ENCODE measurements at regions not wholly inside any gene's neighbourhood (a gene's known extent, or its start where the extent isn't known, plus 50 kb on each side); places are given as distances from the start of the nearest gene placed in this dataset.

DNA sequence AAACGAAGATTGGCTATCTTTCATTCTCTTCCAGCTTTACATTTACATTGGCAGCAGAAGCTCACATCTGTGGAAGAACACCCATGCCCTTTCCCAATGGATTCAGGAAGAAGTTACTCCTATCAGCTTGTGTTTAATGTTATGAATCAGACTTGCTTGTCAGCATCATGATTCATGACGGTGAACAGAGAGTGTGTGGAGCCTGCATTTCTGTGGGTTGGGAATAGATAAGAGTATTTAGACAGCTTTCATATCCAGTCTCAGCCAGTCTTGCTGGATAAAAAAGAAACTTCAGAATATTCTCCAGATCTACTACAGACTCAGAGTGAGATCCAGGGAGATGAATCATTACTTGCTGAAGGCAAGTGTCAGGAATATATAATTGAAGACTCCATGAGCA, 812.9 kb upstream of the ZNF608 start:
- no peak for DNase-seq (ENCODE audit: low spot score)

DNA sequence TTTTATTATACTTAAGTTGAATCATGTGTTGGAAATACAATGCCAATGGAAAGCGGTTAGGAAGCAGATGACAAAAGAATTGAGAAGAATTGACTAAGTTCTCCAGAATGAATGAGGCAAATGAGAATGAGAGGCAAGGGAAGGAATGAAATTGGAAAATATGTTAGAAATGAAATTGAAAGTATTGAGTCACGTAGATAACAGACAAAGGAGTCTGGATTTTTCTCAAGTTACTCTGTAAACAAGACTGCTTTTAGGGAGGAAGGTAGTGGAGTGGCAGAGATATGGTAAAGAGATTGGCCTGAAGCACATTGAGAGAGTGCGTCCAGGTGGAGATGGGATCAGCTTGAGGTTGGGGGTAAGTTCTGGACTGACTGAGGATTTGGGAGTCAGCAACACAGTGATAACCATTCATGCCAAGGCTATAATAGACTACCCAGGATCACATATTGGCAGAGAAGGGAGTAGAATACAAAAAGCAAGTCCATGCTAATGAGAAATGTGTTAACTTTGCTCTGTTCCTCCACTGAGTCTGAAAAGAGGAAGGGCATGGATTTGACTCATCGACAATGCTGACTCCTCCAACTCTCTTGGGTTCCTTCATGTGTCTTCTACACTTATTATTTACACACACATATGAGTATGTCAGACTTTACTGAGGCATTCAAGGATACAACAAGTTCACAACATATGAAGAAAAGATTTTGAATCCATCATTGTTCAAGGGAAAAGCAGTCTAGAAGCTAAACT, 814.2 kb upstream of the ZNF608 start:
- DNase-seq (ENCODE audit: low spot score) = no peak

DNA sequence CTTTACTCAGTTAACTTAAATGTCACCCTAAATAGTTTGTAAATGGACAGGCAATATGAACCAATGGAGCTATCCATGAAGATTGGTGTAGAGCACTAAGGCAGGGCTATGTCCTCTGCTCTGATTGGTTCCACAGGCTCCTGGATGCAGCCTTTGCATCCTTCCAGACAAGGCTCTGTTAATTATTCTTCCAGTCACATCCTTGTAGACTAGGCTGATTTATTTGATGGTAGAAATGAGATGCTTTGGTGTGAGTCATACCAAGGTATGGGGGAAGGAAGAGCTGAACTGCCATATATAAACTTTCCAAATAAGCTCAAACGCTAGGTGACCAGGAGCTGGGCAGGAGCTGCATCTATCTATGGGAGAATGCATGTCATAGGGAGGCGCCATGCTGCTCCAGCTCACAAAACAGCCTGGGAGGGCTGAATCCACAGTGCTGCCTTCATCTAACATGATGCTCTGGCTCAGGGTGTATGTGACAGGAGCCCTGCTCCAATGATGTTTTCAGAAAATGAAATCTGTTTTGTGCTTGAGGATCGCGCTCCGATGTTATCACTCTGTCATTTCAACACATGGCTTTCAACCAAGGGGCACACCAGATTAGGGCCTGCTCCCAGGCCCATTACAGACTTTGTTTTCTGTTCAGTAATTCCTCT, 818.0 kb upstream of the ZNF608 start:
- no peak for DNase-seq (ENCODE audit: low spot score)

GRCh38 chr5:125574491-125575044, 828.1 kb upstream of the ZNF608 start:
- DNase-seq (ENCODE audit: low spot score) = no peak

DNA sequence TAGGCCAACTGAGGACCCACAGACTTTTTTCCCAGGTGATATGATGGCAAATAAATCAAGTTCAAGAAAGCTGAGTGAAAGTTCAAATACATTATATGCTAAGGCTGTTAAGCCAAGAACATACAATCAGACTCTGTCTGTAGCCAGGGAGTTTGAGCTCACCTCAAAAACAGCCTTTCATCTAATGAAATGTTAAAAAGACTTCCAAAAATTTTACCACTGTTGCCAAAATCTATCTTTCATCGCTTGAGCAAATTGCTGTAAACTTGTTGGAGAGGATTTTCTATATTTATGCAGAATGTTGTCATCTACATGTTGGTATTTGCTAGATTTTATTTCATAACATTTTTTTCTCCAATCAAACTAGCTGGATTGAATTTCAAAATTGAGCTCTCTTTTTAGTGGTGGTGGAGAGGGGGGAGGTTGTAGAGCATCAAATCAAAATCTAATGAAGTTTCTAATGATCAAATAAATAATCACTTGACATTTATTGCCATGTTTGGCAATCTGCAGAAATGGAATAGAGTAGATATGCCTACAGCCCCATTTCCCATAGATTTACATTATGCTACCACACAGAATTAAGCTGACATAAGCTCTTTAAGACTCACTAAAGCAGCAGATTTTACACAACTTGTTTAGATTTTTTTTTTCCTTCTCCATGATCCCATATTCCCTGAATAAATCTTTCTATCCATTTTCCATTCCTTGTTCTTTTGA, 828.9 kb upstream of the ZNF608 start:
- DNase-seq (ENCODE audit: low spot score) = no peak

DNA sequence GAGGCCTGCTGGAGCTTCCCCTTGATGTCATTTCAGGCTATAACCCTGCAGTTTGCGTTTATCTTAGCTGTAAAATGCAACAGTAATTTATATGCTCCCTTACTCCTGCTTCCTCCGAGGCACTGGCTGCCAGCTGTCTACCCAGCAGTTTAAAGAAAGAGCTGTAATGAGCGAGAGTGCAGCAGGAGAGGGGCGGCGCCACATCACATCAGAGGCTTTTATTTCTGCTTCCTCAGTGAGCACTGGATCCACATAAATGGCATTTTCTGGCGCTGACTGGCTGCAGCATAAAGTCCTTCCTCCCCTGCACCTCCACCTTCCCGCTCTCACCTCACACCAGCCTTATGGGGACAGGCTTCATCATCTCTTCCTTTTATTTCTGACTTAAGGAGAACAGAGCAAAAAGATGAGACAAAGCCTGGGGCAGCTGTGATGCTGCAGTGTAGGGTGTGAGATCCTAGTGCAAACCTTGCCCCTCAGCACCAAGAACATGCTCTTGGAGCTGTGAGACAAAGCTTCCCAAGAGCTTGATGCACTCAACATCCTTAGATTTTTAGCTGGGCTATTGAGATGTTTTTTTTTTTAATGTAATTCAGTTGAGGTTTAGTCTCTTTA, 829.6 kb upstream of the ZNF608 start:
- no peak for DNase-seq (ENCODE audit: low spot score)

- DNase-seq (ENCODE audit: low spot score) = no peak
These were observed 830.4 kb upstream of the ZNF608 start for GRCh38 chr5:125576822-125577221.

DNA sequence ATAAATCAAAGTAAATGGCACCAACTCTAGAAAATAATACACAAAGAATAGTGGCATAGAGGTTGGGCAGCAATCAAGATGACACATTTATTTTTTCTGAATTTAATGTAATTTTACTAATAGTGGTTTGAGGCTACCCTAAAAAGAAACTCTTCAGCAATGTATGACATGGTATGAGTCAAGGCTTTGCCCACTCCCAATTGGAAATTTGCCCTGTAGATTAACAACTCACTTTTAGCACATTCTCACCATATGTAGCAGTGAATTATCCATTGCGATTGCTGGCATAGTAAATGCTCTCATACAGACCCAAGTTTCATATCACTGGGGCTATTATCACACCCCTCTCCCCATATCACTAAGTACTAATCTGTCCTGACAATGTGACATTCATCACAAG, 832.1 kb upstream of the ZNF608 start:
- DNase-seq (ENCODE audit: low spot score) = no peak

- DNase-seq (ENCODE audit: low spot score) = no peak
These were observed 832.7 kb upstream of the ZNF608 start for GRCh38 chr5:125579182-125579581.

DNA sequence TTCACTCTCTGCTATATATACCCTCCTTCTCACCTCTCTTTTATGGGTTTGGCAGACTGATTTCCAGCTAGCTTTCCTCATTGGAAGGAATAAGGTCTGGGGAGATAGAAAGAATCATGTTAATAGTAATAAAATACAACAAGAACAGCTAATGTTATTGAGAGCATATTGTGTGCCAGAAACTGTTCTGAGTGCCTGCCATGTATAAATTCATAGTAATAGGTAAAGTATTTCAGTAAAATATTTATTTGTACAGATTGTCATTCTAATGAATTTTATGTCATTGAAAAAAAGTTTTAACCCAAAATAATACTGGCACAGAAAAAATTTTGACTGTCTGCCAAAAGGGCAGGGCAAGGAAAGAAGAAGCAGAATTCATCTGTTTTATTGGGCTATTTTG, 834.9 kb upstream of the ZNF608 start:
- no peak for DNase-seq (ENCODE audit: low spot score)

DNA sequence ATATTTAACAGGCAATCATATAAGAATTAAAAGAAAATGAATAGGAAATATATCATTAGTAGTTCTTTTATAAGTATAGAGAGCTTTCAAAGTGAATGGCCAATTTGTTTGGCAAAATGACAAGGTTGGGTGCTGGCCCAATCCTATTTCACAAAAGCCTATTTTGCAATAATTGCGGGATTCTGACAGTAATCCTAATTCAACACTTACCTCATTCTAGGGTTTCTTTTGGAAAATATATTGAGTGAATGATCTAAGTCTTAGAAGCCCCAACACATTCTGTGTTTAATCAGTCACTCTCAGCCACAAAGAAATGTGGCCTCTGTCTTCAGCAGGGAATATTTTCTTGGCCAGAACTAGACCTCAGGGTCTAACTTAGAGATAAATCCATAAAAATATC, 835.9 kb upstream of the ZNF608 start:
- DNase-seq (ENCODE audit: low spot score) = no peak

GRCh38 chr5:125583321-125584139, 837.1 kb upstream of the ZNF608 start:
- DNase-seq (ENCODE audit: low spot score) = no peak

- no peak for DNase-seq (ENCODE audit: low spot score)
These were observed 837.7 kb upstream of the ZNF608 start for GRCh38 chr5:125584140-125584520.

GRCh38 chr5:125587631-125588030, 835.6 kb upstream of the GRAMD2B start:
- DNase-seq (ENCODE audit: low spot score) = no peak

DNA sequence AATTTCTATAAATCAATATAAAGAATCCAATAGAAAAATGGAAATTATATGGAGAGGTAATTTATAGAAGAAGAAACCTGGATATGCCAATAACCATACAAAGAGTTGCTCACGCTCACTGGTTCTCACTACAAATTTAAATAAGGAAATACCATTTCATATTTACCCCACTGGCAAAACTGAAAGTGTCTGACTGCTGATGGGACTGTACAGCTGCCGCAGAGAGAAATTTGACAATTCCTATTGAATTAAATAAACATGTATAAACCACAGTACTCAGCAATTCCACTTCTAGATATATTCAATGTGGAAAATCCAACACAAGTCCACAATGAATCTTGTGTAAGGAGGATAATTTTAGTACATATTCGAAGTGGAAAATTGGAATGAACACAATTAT, 830.4 kb upstream of the GRAMD2B start:
- no peak for DNase-seq (ENCODE audit: low spot score)

GRCh38 chr5:125595095-125595494, 828.1 kb upstream of the GRAMD2B start:
- no peak for DNase-seq (ENCODE audit: low spot score)

- DNase-seq (ENCODE audit: low spot score) = no peak
These were observed 827.4 kb upstream of the GRAMD2B start for GRCh38 chr5:125595845-125596244.

DNA sequence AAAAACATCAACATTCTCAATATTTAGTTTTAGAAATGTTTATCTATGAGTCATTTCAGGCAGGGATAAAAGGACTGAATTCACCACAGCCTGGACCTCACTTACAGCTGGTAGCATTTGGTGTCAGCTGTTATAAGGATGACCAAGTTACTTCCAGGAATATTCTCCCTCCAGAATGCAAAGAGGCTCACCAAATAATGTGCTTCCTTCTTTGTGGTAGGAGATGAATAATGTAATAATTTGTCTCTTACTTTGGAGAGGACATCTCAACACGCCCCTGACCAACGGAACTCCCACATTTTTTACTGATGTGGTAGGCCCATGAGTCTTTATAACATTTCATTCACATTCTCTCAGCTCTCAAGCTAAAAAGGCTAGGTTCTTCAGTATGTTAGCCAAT, 825.9 kb upstream of the GRAMD2B start:
- DNase-seq (ENCODE audit: low spot score) = no peak

DNA sequence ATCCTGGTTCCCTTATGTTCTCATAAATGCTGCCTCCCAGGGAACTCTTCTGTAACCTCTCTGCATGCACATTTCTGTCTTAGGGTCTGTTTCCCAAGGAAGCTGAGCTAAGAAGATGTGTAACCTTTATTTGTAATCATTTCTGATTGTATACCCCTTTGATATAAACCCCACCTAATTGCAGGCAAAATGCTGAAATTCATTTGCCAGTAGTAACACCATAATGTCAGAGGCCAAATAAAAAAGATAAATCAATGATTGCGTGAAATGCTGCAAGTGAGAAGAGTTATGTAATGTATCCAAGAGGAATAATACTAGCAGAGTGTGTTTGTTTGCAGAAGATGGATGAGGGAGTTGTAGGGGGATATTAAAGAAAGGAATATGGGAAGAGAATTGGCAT, 822.6 kb upstream of the GRAMD2B start:
- DNase-seq (ENCODE audit: low spot score) = no peak

GRCh38 chr5:125602184-125602583, 821.0 kb upstream of the GRAMD2B start:
- DNase-seq (ENCODE audit: low spot score) = no peak

- no peak for DNase-seq (ENCODE audit: low spot score)
These were observed 819.9 kb upstream of the GRAMD2B start for GRCh38 chr5:125603321-125603720.

DNA sequence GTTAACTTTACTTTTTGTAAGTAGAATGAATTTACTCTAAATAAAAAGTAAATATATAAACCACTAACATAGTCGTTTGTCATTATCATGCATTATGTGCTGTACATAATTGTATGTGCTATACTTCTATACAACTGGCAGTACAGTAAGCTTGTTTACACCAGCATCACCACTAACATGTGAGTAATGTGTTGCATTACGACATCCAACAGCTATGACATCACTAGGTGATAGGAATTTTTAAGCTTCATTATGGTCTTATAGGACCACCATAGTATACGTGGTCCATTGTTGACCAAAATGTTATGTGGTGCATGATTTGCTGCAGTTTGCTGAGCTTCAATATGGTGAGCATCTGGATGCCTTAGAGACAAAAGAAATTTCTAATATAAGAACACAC, 819.1 kb upstream of the GRAMD2B start:
- no peak for DNase-seq (ENCODE audit: low spot score)
